Heart left ventricle (tissue), 16 donors: ENCODE measurements at regions not wholly inside any gene's neighbourhood (a gene's known extent, or its start where the extent isn't known, plus 50 kb on each side); places are given as distances from the start of the nearest gene placed in this dataset.

ENCODE experiments used
- ATAC-seq, 4 donors: fragments of 200-7000 bp; cut with Tn5 transposase; one replicate each; pipeline ENCODE4 v1.9.1; 2020 to 2022; ENCODE audit warnings: moderate library complexity in 4 of 4, mild to moderate bottlenecking in 3 of 4, moderate number of reproducible peaks in 1 of 4
- DNase-seq, 5 donors: peaks; one replicate each; pipeline ENCODE4 v3.0.0-alpha.2; 2020
- H3K27ac ChIP-seq, 12 donors: fragments of 200-600 bp; sonication (generic) in 4 of 12; one replicate each; pipeline versions ENCODE4 v1.5.0 to v1.8.0; 2016 to 2022; ENCODE audit warnings: mild to moderate bottlenecking in 2 of 12
- H3K27me3 ChIP-seq, 9 donors: fragments of 200-600 bp; sonication (generic) in 2 of 9; one replicate each; pipeline versions ENCODE4 v1.5.1 to v1.8.0; 2016 to 2022; ENCODE audit warnings: mild to moderate bottlenecking in 3 of 9
- H3K36me3 ChIP-seq, 9 donors: fragments of 200-600 bp; sonication (generic) in 2 of 9; one replicate each; pipeline versions ENCODE4 v1.5.0 to v1.8.0; 2018 to 2022; ENCODE audit warnings: mild to moderate bottlenecking in 2 of 9
- H3K4me1 ChIP-seq, 12 donors: fragments of 200-600 bp; sonication (generic) in 4 of 12; one replicate each; pipeline versions ENCODE4 v1.5.0 to v1.8.0; 2016 to 2022; ENCODE audit warnings: mild to moderate bottlenecking in 3 of 12
- H3K4me3 ChIP-seq, 12 donors: fragments of 200-600 bp; sonication (generic) in 4 of 12; one replicate each; pipeline versions ENCODE4 v1.5.0 to v1.8.0; 2017 to 2022; ENCODE audit warnings: mild to moderate bottlenecking in 9 of 12, moderate library complexity in 4 of 12
- H3K9me3 ChIP-seq, 12 donors: fragments of 200-600 bp; sonication (generic) in 4 of 12; one replicate each; pipeline versions ENCODE4 v1.5.0 to v1.8.0; 2016 to 2022; ENCODE audit warnings: mild to moderate bottlenecking in 1 of 12
- POLR2A ChIP-seq, 2 donors: fragments of 450-650 bp; IDR thresholded peaks; one replicate each; pipeline ENCODE4 v1.6.1; 2017; ENCODE audit warnings: antibody characterized with exemption in 2 of 2, mild to moderate bottlenecking in 2 of 2, moderate library complexity in 2 of 2
- WGBS, 4 donors: extraction: QIAGEN DNeasy Blood & Tissue Kit in 2 of 4; methylation state at CpG; one replicate each; pipeline versions ENCODE4 v1.1.5 to v1.1.7; 2013 to 2018; 5-methylcytosine and 5-hydroxymethylcytosine counted together
- intact Hi-C, 10 donors: fragments of 100-400 bp; cut with DNase I; formaldehyde crosslinking; loops; one replicate each; pipeline versions ENCODE4 v1.11.1 to v1.14.2; 2022
- TF ChIP-seq, protein P1 (sequence below), 12 donors: fragments of 200-600 bp; sonication (generic) in 4 of 12; IDR thresholded peaks; one replicate each; pipeline versions ENCODE4 v1.5.0 to v1.8.0; 2018 to 2022; ENCODE audit warnings: antibody characterized with exemption in 12 of 12, mild to moderate bottlenecking in 5 of 12
- donor health status: ischemic (EF 13 %, LVEDD 7.1; RV severe dilation, severe dysfunction).
- donor health status: healthy with polysubstance abuse.
- donor health status: DM: no; HTN: yes; CAD: no.
- donor health status: DM: no; HTN: no; CAD: no.
- donor health status: ischemic (EF 25% LVEDD 6.9; RV normal size, moderate dysfunction).
- donor health status: ischemic (EF 25% LVEDD 5.7; RV mildly dilated, moderate dysfunction).
- donor health status: healthy.
- donor health status: DM: yes; HTN: yes; CAD: no.
- donor health status: ischemic (EF 35%, LVEDD 5.7; RV mildly dilated, moderate dysfunction).
- donor health status: nonischemic (EF 11% LVEDD 7.7; RV severe dilation, severe dysfunction).
- donor health status: DM: yes; HTN: yes; CAD: no.
- donor health status: PGD.
- donor health status: ischemic (EF 29% LVEDD 5.4; RV normal size, mild dysfunction).
- donor health status: nonischemic (EF 23%, LVEDD 6.1; RV moderate dilation, normal function).

GRCh38 chr9:24828687-24829086 lies 283.0 kb upstream of the IZUMO3 start:
- WGBS, 4 donors, result 78 to 88% (median 81%) methylated on average over 2 of the region's 2 CpGs
- Histone ChIP-seq H3K9me3 (peaks cover 0 to 8% (median 0%) of the 10 kb centered on the region in 12 donors), H3K36me3 (no peaks in the 10 kb centered on the region), H3K27me3 (no peaks in the 10 kb centered on the region), H3K4me1 (no peaks in the 10 kb centered on the region), H3K4me3 (no peak overlapping the region), H3K27ac (no peak overlapping the region)
- intact Hi-C loops, result no loop called here
- DNase-seq (no peak), ATAC-seq (no peak)
- no peak for TF ChIP-seq POLR2A (IDR thresholded peaks at IDR 0.05)
- TF ChIP-seq, protein P1, sequence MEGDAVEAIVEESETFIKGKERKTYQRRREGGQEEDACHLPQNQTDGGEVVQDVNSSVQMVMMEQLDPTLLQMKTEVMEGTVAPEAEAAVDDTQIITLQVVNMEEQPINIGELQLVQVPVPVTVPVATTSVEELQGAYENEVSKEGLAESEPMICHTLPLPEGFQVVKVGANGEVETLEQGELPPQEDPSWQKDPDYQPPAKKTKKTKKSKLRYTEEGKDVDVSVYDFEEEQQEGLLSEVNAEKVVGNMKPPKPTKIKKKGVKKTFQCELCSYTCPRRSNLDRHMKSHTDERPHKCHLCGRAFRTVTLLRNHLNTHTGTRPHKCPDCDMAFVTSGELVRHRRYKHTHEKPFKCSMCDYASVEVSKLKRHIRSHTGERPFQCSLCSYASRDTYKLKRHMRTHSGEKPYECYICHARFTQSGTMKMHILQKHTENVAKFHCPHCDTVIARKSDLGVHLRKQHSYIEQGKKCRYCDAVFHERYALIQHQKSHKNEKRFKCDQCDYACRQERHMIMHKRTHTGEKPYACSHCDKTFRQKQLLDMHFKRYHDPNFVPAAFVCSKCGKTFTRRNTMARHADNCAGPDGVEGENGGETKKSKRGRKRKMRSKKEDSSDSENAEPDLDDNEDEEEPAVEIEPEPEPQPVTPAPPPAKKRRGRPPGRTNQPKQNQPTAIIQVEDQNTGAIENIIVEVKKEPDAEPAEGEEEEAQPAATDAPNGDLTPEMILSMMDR (IDR thresholded peaks at IDR 0.05), result no peak

GRCh38 chr9:24824607-24825006 lies 278.9 kb upstream of the IZUMO3 start:
- no peaks in the 10 kb centered on the region for H3K4me1 ChIP-seq
- H3K27me3 ChIP-seq, result no peaks in the 10 kb centered on the region
- H3K4me3 ChIP-seq, result no peak overlapping the region
- intact Hi-C loops, result no loop called here
- peaks cover 0 to 12% (median 0%) of the 10 kb centered on the region in 12 donors for H3K9me3 ChIP-seq
- H3K36me3 ChIP-seq, result no peaks in the 10 kb centered on the region
- ATAC-seq (no peak), DNase-seq (no peak)
- H3K27ac ChIP-seq, result no peak overlapping the region
- no peak for TF ChIP-seq POLR2A (IDR thresholded peaks at IDR 0.05)
- TF ChIP-seq, protein P1 (IDR thresholded peaks at IDR 0.05), result no peak

DNA sequence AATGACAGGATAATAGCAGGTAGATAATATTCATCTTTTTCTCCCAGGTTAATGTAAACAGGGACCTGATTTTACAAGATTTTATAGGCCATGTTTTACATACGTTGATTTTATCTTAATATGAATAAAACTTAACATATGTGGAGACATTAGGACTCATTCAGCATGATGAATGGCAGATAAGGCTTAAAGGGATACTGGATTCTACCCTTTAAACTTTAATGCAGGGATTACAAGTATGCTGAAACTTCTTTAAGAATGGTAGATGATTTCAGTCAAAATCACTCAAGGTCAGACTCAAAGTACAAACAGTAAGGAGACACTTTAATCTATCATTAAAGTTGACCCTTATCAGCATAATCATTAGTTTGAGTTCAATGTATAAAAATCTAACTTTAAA lies 274.5 kb upstream of the IZUMO3 start:
- intact Hi-C loops, result no loop called here
- WGBS, 4 donors, result 51 to 65% (median 54%) methylated on average over 1 of the region's 1 CpG
- Histone ChIP-seq H3K36me3 (no peaks in the 10 kb centered on the region), H3K4me3 (no peak overlapping the region), H3K9me3 (peaks cover 0 to 4% (median 0%) of the 10 kb centered on the region in 12 donors), H3K27me3 (no peaks in the 10 kb centered on the region), H3K27ac (no peak overlapping the region), H3K4me1 (no peaks in the 10 kb centered on the region)
- ATAC-seq (no peak), DNase-seq (no peak)
- TF ChIP-seq, protein P1 (IDR thresholded peaks at IDR 0.05), result no peak
- TF ChIP-seq POLR2A (IDR thresholded peaks at IDR 0.05), result no peak

DNA sequence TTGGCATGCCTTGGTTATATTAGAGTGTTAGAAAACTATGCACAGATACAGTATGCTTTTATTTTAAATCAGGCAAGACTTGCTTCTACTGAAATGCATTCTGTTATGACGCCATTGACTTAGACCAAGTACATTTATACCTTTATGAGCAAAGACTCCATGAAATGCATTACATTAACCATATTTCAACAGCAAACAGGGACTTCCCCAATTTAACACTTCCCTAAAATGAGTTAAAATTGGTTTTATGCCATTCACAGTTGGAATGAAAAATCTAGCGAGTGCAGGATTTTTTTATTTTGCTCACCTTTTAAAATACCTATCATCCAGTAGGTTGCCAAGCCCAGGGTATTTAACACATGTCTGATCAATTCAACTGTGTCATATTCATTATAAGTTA lies 272.1 kb upstream of the IZUMO3 start:
- no peak overlapping the region for H3K27ac ChIP-seq
- no peaks in the 10 kb centered on the region for H3K4me1 ChIP-seq
- DNase-seq (no peak), ATAC-seq (no peak)
- H3K4me3 ChIP-seq, result no peak overlapping the region
- intact Hi-C loops, result loop anchor here in 1 of 10 donors (10.0 kb wide), 1 partner anchor 63 kb away; no protein-coding TSS in a partner anchor
- TF ChIP-seq POLR2A (IDR thresholded peaks at IDR 0.05), result no peak
- TF ChIP-seq, protein P1 (IDR thresholded peaks at IDR 0.05), result no peak
- no peaks in the 10 kb centered on the region for H3K27me3 ChIP-seq
- WGBS, 4 donors, result 76 to 90% (median 85%) methylated on average over 2 of the region's 2 CpGs
- peaks cover 0 to 4% (median 0%) of the 10 kb centered on the region in 12 donors for H3K9me3 ChIP-seq
- no peaks in the 10 kb centered on the region for H3K36me3 ChIP-seq
